ENCODE measurements at regions not wholly inside any gene's neighbourhood (a gene's known extent, or its start where the extent isn't known, plus 50 kb on each side); places are given as distances from the start of the nearest gene placed in this dataset.

- Histone ChIP-seq H3K27me3 (ENCODE audit: insufficient read depth) (no peaks in the 10 kb centered on the region), H3K9me2 (no peaks in the 10 kb centered on the region), H2AFZ (ENCODE audit: low read depth) (no peak overlapping the region), H3K36me3 (replicated peaks in 1 of 2; ENCODE audit: control insufficient read depth in 1 of 2, insufficient read depth in 2 of 2, low read length in 1 of 2) (no peaks in the 10 kb centered on the region), H4K20me1 (ENCODE audit: insufficient read depth) (no peaks in the 10 kb centered on the region), H3K27ac (ENCODE audit: low read depth in 2 of 2, low read length in 1 of 2) (no peak overlapping the region), H3F3A (replicated peaks; ENCODE audit: insufficient read depth) (no peaks in the 10 kb centered on the region), H3K4me1 (ENCODE audit: control insufficient read depth in 1 of 2, insufficient read depth in 2 of 2, low read depth in 1 of 2, low read length in 1 of 2) (peaks cover 9 to 19% of the 10 kb centered on the region in 2 experiments; a peak in 3 of 4 replicates), H3K79me2 (ENCODE audit: insufficient read depth) (no peaks in the 10 kb centered on the region), H3K4me3 (ENCODE audit: low read depth in 2 of 2, low read length in 1 of 2) (no peak overlapping the region), H3K9me3 (no peaks in the 10 kb centered on the region), H3K9ac (no peak overlapping the region), H3K4me2 (peak overlapping the region; percentile 36; the same call in 1 of the 2 replicates)
- CTCF ChIA-PET = interaction anchor here (0.8 kb wide), 1 partner anchor 10 kb away, joined by 3 read pairs; no protein-coding TSS in a partner anchor
- TF ChIP-seq TEAD4 (IDR thresholded peaks at IDR 0.05; ENCODE audit: borderline replicate concordance, insufficient read depth) (no peak), MAX (IDR thresholded peaks at IDR 0.05; ENCODE audit: low read depth) (no peak), EP300 (IDR thresholded peaks at IDR 0.05; ENCODE audit: borderline replicate concordance in 1 of 2, low read depth in 1 of 2, low read length in 1 of 2) (no peak), POLR2AphosphoS5 (IDR thresholded peaks at IDR 0.05; ENCODE audit: low read depth, low read length) (no peak), SIN3A (IDR thresholded peaks at IDR 0.05; ENCODE audit: borderline replicate concordance, low read depth, low read length) (no peak), NFIC (IDR thresholded peaks at IDR 0.05; ENCODE audit: borderline replicate concordance) (peak; percentile 62)
- DNase-seq = no peak
- POLR2A ChIA-PET = no interaction called here
These were observed 368.4 kb upstream of the ZMIZ1 start for GRCh38 chr10:78700413-78700812.

- DNase-seq = no peak
- no peaks in the 10 kb centered on the region for H3K36me3 ChIP-seq (replicated peaks in 1 of 2; ENCODE audit: control insufficient read depth in 1 of 2, insufficient read depth in 2 of 2, low read length in 1 of 2)
- 94% methylated on average over 2 of the region's 2 CpGs for WGBS (ENCODE audit: low lambda C conversion rate)
- no peak overlapping the region for H3K9ac ChIP-seq
- H3K4me2 ChIP-seq = peak overlapping the region; percentile 36; the same call in 1 of the 2 replicates
- H2AFZ ChIP-seq (ENCODE audit: low read depth) = no peak overlapping the region
- H3F3A ChIP-seq (replicated peaks; ENCODE audit: insufficient read depth) = no peaks in the 10 kb centered on the region
- no peaks in the 10 kb centered on the region for H3K79me2 ChIP-seq (ENCODE audit: insufficient read depth)
- H3K4me1 ChIP-seq (ENCODE audit: control insufficient read depth in 1 of 2, insufficient read depth in 2 of 2, low read depth in 1 of 2, low read length in 1 of 2) = peaks cover 11 to 19% of the 10 kb centered on the region in 2 experiments; a peak in 3 of 4 replicates
- TF ChIP-seq ELF1 (IDR thresholded peaks at IDR 0.05) = no peak
- H3K4me3 ChIP-seq (ENCODE audit: low read depth in 2 of 2, low read length in 1 of 2) = no peak overlapping the region
- no peak overlapping the region for H3K27ac ChIP-seq (ENCODE audit: low read depth in 2 of 2, low read length in 1 of 2)
- no peaks in the 10 kb centered on the region for H3K27me3 ChIP-seq (ENCODE audit: insufficient read depth)
- ChIA-PET CTCF (no interaction called here), POLR2A (no interaction called here)
- no peaks in the 10 kb centered on the region for H3K9me3 ChIP-seq
- no peaks in the 10 kb centered on the region for H4K20me1 ChIP-seq (ENCODE audit: insufficient read depth)
- no peaks in the 10 kb centered on the region for H3K9me2 ChIP-seq
These were observed 367.8 kb upstream of the ZMIZ1 start for GRCh38 chr10:78700816-78701520.

GRCh38 chr10:78702186-78702585, 366.6 kb upstream of the ZMIZ1 start:
- Histone ChIP-seq H3K36me3 (replicated peaks in 1 of 2; ENCODE audit: control insufficient read depth in 1 of 2, insufficient read depth in 2 of 2, low read length in 1 of 2) (no peaks in the 10 kb centered on the region), H3K4me1 (ENCODE audit: control insufficient read depth in 1 of 2, insufficient read depth in 2 of 2, low read depth in 1 of 2, low read length in 1 of 2) (peaks cover 16 to 17% of the 10 kb centered on the region in 2 experiments; a peak in 3 of 4 replicates), H3F3A (replicated peaks; ENCODE audit: insufficient read depth) (no peaks in the 10 kb centered on the region), H3K9me2 (no peaks in the 10 kb centered on the region), H3K79me2 (ENCODE audit: insufficient read depth) (no peaks in the 10 kb centered on the region), H3K27ac (ENCODE audit: low read depth in 2 of 2, low read length in 1 of 2) (no peak overlapping the region), H3K4me2 (no peak overlapping the region), H3K9me3 (no peaks in the 10 kb centered on the region), H2AFZ (ENCODE audit: low read depth) (no peak overlapping the region), H3K27me3 (ENCODE audit: insufficient read depth) (no peaks in the 10 kb centered on the region), H3K4me3 (ENCODE audit: low read depth in 2 of 2, low read length in 1 of 2) (no peak overlapping the region), H4K20me1 (ENCODE audit: insufficient read depth) (no peaks in the 10 kb centered on the region), H3K9ac (no peak overlapping the region)
- CTCF ChIA-PET = interaction anchor here (2.2 kb wide), 1 partner anchor 655 kb away, joined by 7 read pairs; no protein-coding TSS in a partner anchor
- TF ChIP-seq TCF12 (IDR thresholded peaks at IDR 0.05) (no peak), USF2 (IDR thresholded peaks at IDR 0.05; ENCODE audit: borderline replicate concordance, low read depth, low read length) (no peak), GATA2 (CRISPR knock-in tag; IDR thresholded peaks at IDR 0.05) (no peak), RFX5 (IDR thresholded peaks at IDR 0.05; ENCODE audit: low read length) (no peak), TEAD4 (IDR thresholded peaks at IDR 0.05; ENCODE audit: borderline replicate concordance, insufficient read depth) (no peak), RXRA (IDR thresholded peaks at IDR 0.05; ENCODE audit: borderline replicate concordance, low read depth) (no peak), PBX3 (IDR thresholded peaks at IDR 0.05) (no peak), GABPA (IDR thresholded peaks at IDR 0.05; ENCODE audit: low read depth) (no peak), TAF1 (IDR thresholded peaks at IDR 0.05; ENCODE audit: borderline replicate concordance, low read depth, low read length) (no peak), EZH2phosphoT487 (IDR thresholded peaks at IDR 0.05; ENCODE audit: borderline replicate concordance, low read depth) (no peak), NRF1 (IDR thresholded peaks at IDR 0.05; ENCODE audit: low read depth, low read length) (no peak), POLR2AphosphoS5 (IDR thresholded peaks at IDR 0.05; ENCODE audit: low read depth, low read length) (no peak), SMC3 (IDR thresholded peaks at IDR 0.05; ENCODE audit: low read depth, low read length) (no peak), EP300 (IDR thresholded peaks at IDR 0.05; ENCODE audit: borderline replicate concordance in 1 of 2, low read depth in 1 of 2, low read length in 1 of 2) (no peak), JUND (IDR thresholded peaks at IDR 0.05) (no peak), RCOR1 (IDR thresholded peaks at IDR 0.05; ENCODE audit: low read length) (no peak)
- no peak for DNase-seq
- POLR2A ChIA-PET = no interaction called here
- WGBS (ENCODE audit: low lambda C conversion rate) = 91% methylated on average over 8 of the region's 8 CpGs
